Glomerular visceral epithelial cell (primary cell): ENCODE measurements at regions not wholly inside any gene's neighbourhood (a gene's known extent, or its start where the extent isn't known, plus 50 kb on each side); places are given as distances from the start of the nearest gene placed in this dataset.

Source experiments
- DNase-seq: peaks from one replicate; pipeline ENCODE4 v3.0.0-alpha.2; 2016; ENCODE audit errors: extremely low spot score

- DNase-seq, result no peak
These were observed 248.0 kb downstream of the WDR11 start for GRCh38 chr10:121099181-121099580.

DNA sequence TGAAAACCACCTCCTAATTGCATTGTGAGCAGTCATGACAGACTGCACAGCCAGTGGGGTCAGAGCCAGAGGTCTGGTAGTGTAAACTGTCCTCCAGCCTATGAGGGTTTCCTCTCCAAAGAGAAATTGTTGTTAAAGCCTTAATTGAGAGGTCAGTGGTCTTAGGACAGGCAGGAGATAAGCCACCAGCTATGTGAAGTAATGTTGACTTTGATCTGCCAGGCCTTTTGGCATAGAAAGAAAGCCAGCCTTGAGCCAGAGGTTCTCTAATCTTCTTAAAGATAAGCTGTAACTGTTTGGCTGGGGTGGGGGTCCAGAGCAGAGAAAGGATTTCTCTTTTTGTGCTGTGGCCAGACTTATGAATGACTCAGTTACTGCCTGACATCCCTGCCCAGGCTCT, 248.4 kb downstream of the WDR11 start:
- no peak for DNase-seq

DNA sequence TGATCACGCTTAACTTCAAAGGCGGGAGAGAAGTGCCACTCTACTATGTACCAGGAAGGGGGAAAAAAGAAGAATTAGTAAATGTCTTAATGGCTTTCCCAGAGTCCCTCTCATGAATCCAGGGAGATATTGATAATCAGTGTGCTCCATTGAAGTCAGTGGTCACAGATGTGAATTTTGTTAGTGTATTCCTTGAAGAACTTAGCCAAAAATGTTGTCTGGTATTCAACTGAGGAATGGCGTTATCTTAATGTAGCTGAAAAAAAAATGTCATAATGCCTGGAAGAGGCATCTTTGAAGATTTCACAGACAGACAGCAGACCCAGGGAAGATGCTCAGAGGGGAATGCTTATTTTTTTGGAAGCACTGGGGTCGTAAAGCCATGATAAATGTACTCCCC, 250.4 kb downstream of the WDR11 start:
- no peak for DNase-seq

DNA sequence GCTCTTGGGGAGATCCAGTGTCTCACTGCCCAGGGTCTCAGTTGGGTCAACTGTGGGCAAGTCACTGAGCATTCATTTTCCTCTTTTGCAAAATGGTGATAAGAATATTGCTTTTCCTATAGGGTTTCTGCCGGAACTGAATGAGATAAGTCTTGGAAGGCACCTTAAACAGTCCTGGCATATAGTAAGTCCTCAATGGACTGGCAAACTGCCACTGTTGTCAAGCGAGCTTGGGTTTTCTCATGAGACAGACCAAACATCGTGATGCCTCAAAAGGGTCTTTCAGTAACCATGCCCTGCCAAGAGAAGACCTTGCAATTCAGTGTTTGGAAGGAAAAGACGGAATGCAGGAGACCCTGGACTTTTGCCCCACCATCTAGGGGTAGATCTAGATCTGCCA, 251.5 kb downstream of the WDR11 start:
- DNase-seq, result no peak

- DNase-seq, result no peak
These were observed 253.4 kb downstream of the WDR11 start for GRCh38 chr10:121104476-121105111.

GRCh38 chr10:121106611-121107010, 255.4 kb downstream of the WDR11 start:
- no peak for DNase-seq

GRCh38 chr10:121108051-121108450, 256.9 kb downstream of the WDR11 start:
- DNase-seq, result no peak

- no peak for DNase-seq
These were observed 259.2 kb downstream of the WDR11 start for GRCh38 chr10:121110369-121110768.

DNA sequence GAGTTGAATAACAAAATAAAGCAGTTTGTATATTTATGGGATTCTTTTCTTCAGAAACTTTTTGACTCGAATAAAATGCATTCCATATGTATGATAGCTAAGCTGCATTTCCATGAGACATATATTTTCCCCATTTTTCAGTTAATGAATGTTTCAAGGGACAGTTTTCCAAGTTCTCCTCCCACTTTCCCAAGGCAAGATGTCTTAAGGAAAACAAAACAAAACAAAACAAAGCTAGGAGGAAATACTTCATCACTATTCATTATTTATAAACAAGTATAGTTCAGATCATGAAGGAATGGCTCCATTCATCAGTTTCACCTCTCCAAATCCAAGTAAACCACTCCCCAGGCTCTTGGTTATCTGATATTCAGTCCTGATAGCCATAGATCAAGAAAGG, 261.0 kb downstream of the WDR11 start:
- no peak for DNase-seq

DNA sequence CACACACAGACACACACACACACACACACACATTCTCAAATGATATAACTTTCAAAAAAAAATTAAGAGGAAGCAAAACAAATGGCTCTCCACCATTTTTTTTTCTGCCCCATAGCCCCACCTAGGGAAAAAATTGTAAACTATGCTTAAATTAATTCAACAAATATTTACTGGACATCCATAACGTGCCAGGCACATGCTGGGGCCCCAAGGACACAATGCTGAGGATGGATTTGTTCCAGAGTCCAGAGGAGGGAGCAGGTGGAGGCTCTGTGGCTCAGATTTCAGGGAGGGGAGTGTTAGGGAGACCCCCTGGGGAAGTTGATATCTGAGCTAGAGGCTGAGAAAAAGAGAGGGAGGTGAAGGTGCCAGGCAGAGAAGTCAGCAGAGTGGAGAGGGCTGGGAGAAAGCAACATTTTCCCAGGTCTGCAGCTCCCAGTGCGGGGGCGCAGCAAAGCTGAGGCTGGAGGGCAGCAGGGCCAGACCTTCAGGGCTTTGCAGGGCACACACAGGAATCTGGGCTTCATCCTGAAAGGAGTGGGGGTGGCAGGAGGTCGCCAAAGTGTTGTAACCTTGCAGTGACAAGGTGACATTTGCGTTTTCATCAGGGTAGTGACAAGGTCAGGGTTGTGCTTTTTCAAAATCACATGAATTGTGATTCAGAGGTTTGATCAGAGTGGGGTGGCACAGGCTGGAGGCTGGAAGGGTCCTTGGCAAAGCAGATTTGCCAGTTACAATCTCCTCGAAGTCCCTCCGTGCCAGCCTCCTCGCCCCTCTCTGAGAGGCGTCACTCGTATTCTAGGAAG, 261.6 kb downstream of the WDR11 start:
- no peak for DNase-seq

DNA sequence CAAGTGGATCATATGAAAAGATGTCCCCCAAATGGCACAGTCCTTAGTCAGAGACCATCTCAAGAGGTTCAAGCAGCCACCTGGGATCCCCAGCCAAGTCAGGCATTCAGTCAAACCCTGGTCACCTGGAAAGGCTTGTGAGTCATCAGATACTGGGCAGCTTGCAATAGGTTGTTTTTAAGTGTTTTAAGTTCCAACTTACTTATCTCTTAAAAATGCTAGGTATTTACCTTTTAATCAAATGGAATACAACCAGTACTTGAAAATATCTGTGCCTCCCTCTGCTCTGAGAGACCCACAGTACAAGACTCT, 262.2 kb downstream of the WDR11 start:
- no peak for DNase-seq

DNA sequence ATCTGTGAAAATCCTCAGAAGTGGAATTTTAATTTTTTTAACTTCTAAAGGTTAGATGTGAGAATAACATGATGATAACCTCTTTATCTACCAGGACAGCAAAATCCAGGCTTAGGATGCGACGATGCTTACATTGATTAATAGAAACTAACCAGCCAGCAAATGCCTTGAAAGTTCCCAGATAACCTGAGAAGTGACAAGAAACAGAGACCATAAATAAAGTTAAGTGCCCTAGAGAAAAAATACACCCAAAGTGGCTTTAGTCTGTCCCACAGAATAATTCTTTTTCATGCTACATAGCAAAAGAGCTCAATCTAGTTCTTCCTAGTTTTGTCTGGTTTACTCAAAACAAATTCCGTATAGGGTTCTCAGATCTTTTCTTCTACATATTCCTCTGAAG, 262.7 kb downstream of the WDR11 start:
- no peak for DNase-seq

DNA sequence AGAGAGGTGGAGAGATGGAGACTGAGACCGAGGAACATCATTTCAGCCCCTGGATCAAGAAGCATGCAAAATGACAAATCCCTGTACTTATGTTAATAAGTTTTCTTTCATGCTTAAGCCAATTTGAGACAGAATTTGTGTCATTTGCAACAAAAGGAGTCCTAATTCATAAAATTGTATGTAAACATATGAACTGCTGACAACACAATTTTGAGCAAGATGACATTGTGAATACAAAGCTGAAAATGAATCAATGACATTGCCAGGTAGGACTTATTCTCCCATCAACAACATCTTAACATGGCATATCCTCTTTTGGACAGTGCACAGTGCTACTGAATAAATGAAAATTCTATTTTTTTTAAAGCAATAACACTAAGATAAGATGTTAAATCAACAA, 264.0 kb downstream of the WDR11 start:
- no peak for DNase-seq

DNA sequence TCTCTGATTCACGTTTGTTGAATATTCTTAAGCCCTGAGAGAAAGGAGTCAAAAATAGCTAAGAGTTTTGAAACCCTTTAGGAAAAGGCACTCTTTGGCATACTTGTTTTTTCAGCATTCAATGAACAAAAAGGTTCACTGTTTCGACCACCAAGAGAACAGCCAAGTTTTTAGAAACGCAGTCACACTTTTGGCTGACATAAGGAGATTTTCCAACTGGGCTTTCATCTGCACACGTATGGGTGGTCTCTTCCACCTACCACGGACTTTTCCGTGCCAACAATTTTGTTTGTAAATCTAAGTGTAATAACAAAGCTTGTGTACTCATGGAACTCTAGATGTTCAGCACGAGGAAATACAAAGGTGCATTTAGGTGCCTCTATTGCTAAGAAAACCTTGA, 270.3 kb downstream of the WDR11 start:
- DNase-seq, result no peak

GRCh38 chr10:121127151-121127906, 276.2 kb downstream of the WDR11 start:
- DNase-seq, result no peak

DNA sequence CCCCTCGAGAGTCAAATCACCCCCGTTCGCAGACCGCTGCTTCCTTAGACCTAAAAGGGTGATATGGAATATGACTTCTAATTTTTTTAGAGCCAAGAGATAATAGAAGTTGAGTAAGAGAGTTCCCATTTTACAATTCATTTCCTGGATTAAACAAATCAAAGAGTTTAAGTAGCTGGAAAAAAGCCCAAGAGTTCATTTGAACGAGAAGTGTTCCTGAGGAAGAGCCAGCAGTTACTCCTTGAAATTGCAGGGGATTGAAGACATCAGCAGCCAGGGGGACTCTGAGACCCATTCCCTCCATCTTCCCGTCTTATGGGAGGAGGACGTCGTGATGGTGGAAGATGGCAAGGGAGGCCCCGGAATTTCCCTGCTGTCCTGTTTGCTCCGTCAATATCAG, 277.0 kb downstream of the WDR11 start:
- DNase-seq, result no peak

GRCh38 chr10:121129266-121129665, 278.1 kb downstream of the WDR11 start:
- DNase-seq, result no peak

DNA sequence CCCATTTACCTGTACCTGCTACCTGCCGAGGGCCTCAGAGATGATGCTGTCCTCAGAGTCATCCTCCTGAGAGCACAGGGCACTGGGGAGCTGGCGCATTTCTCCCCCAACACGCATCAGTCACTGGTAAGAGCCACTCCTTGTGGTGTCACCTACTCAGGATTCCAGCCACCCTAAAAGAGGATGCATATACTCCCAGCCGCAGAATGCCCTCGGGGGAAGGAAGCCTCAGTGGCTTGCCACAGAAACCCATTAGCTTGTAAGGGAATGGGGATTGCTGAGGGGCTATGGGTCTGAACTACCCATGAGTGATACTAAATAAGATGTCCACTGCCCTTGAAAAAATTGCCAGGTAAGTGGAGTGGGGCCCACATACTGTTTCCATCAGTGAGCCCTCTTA, 279.2 kb downstream of the WDR11 start:
- DNase-seq, result no peak

DNA sequence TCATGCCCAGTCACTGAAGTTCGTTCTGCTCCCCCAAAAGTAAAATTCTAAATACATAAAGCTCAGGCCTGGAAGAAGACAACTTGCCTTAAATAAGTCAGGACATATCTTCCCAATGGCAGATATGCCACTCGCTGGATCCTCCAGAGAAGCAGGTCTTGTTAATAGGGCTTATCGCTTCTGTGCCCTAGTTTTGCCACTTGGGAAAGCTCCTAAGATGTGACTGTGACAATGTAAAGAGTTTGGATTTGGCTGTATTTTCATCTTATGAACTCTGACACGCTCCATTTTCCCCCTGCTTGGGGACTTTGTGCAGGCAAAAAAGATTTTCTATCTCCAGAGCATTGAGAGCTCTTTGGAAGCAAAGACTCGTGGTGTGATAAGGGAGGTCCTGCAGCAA, 279.9 kb downstream of the WDR11 start:
- DNase-seq, result no peak

DNA sequence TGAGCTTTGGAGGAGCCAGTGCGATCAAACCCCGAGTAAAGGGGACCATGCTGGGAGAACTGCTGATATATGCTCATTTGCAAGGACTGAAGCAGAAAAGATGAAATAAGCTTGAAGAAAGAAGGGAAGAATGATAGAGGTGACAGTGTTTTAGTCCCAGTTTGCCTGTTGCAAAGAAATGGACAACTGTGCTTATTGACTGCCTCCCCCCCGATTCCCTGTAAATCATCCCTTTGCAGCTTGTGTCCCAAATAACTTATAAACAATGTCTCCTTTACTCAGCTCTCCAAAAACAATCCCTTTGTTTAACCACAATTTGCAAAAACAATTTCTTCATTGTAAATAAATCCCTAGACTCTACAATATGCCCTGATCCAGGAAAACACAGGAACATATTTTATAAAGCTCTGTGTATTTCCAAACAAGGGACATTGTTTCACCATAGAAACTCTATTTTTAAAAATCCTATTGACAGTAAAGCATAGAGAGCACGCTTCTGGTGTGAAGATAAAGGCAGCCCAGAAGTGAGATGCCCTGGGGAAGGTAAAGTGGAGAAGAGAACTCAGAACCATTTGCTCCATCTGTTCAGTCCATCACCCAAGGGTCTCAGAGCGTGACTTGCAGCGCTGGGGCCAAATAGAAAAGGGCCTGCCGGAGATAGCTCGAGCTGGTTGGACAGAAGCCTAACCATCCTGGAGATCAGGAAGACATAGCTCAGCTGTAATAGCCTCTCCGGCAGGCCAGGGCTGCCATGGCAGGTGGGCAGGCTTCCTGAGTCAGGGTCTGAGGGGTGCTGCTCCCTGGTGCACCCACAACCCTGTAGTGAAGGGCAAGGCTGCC, 280.5 kb downstream of the WDR11 start:
- no peak for DNase-seq

GRCh38 chr10:121132273-121132672, 281.1 kb downstream of the WDR11 start:
- DNase-seq, result no peak

DNA sequence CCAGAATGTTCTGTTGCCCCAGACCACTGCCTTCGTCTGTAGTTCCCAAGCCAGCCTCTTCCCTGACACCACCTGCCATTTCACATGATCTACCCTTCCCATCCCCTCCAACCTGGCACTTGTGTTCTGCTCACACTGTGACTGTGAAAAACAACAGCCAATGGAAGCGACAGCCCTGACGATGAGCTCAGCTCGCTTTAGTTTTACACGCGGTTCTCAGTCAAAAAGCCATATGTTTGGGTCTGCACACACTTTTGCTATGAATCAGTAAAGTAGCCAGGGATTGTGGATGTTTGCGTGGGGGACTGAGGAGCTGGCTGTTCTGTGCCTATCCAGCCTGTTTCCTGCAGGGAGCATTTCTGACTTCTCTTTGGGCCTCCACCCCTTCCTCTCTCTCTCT, 282.7 kb downstream of the WDR11 start:
- no peak for DNase-seq
